Sigmoid colon (tissue), 6 donors: ENCODE measurements at regions not wholly inside any gene's neighbourhood (a gene's known extent, or its start where the extent isn't known, plus 50 kb on each side); places are given as distances from the start of the nearest gene placed in this dataset.

Source experiments
- DNase-seq: peaks from one replicate; pipeline ENCODE4 v3.0.0-alpha.2; 2019
- H3K27ac ChIP-seq, 4 donors: fragments of 200-600 bp; sonication (generic); one replicate each; pipeline ENCODE4 v1.5.1; 2016 to 2019; ENCODE audit warnings: mild to moderate bottlenecking in 1 of 4
- H3K27me3 ChIP-seq, 3 donors: fragments of 200-600 bp; sonication (generic); one replicate each; pipeline ENCODE4 v1.5.1; 2019; ENCODE audit warnings: mild to moderate bottlenecking in 1 of 3
- H3K36me3 ChIP-seq, 4 donors: fragments of 200-600 bp; sonication (generic); one replicate each; pipeline ENCODE4 v1.5.1; 2016 to 2019
- H3K4me1 ChIP-seq, 4 donors: fragments of 200-600 bp; sonication (generic); one replicate each; pipeline ENCODE4 v1.5.1; 2017 to 2019
- H3K4me3 ChIP-seq, 4 donors: fragments of 200-600 bp; sonication (generic); one replicate each; pipeline ENCODE4 v1.5.1; 2017 to 2019; ENCODE audit warnings: mild to moderate bottlenecking in 2 of 4, moderate library complexity in 1 of 4
- H3K9me3 ChIP-seq, 4 donors: fragments of 200-600 bp in 3 of 4; sonication (generic) in 3 of 4; one replicate each; pipeline versions ENCODE4 v1.5.1 to v1.6.1; 2013 to 2019
- EP300 ChIP-seq, 4 donors: sonication (generic); formaldehyde crosslinking; IDR thresholded peaks; one replicate each; pipeline ENCODE4 v1.6.1; 2017; ENCODE audit warnings: antibody characterized with exemption in 4 of 4
- POLR2A ChIP-seq, 2 donors: fragments of 450-650 bp; IDR thresholded peaks; one replicate each; pipeline ENCODE4 v1.6.1; 2016; ENCODE audit warnings: antibody characterized with exemption in 2 of 2, mild to moderate bottlenecking in 2 of 2, moderate library complexity in 2 of 2
- POLR2AphosphoS5 ChIP-seq, 4 donors: sonication (generic); formaldehyde crosslinking; IDR thresholded peaks; one replicate each; pipeline ENCODE4 v1.6.1; 2017; ENCODE audit warnings: antibody characterized with exemption in 4 of 4
- WGBS, 2 donors: extraction: QIAGEN DNeasy Blood & Tissue Kit; methylation state at CpG; one replicate each; pipeline ENCODE4 v1.1.7; 2013; 5-methylcytosine and 5-hydroxymethylcytosine counted together
- intact Hi-C: fragments of 100-400 bp; cut with DNase I; formaldehyde crosslinking; loops from one replicate; pipeline ENCODE4 v1.15.1; 2023
- TF ChIP-seq, protein P1 (sequence below), 4 experiments: fragments of 450-650 bp in 3 of 4; fragments of 200-600 bp in 1 of 4; IDR thresholded peaks; one replicate each; pipeline ENCODE4 v1.5.1; 2016 to 2019; ENCODE audit warnings: antibody characterized with exemption in 4 of 4, mild to moderate bottlenecking in 3 of 4, moderate library complexity in 2 of 4
- donor health status: healthy with polysubstance abuse.
- donor health status: healthy.

DNA sequence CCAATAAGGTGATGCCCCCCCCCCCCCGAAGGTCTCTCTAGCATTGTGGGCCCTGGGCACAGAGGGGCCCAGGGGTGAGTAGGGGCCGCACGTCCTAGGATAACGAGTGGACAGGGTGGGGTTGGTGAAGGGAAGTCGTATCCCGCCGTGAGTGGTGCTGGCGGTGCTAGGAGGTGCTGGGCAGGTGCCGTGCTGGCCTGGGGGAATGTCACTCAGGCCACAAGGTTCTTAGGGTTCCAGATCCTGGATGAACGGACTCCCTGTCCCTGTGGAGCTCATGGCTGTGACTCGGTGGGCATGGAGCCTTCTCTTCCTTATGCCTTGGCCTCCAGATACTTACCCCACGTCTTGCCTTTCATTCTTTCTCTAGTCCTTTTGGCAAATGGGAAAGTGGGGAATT is 157.4 kb upstream of the SOX1 start:
- DNase-seq: peak; percentile 35
- H3K9me3 ChIP-seq: no peaks in the 10 kb centered on the region
- TF ChIP-seq, protein P1, sequence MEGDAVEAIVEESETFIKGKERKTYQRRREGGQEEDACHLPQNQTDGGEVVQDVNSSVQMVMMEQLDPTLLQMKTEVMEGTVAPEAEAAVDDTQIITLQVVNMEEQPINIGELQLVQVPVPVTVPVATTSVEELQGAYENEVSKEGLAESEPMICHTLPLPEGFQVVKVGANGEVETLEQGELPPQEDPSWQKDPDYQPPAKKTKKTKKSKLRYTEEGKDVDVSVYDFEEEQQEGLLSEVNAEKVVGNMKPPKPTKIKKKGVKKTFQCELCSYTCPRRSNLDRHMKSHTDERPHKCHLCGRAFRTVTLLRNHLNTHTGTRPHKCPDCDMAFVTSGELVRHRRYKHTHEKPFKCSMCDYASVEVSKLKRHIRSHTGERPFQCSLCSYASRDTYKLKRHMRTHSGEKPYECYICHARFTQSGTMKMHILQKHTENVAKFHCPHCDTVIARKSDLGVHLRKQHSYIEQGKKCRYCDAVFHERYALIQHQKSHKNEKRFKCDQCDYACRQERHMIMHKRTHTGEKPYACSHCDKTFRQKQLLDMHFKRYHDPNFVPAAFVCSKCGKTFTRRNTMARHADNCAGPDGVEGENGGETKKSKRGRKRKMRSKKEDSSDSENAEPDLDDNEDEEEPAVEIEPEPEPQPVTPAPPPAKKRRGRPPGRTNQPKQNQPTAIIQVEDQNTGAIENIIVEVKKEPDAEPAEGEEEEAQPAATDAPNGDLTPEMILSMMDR (IDR thresholded peaks at IDR 0.05): no peak
- TF ChIP-seq POLR2A (IDR thresholded peaks at IDR 0.05) (no peak), POLR2AphosphoS5 (IDR thresholded peaks at IDR 0.05) (no peak), EP300 (IDR thresholded peaks at IDR 0.05) (no peak)
- intact Hi-C loops: no loop called here
- H3K27ac ChIP-seq: no peak overlapping the region
- no peaks in the 10 kb centered on the region for H3K4me1 ChIP-seq
- no peak overlapping the region for H3K4me3 ChIP-seq
- H3K27me3 ChIP-seq: peaks cover 0 to 7% (median 0%) of the 10 kb centered on the region in 3 donors
- H3K36me3 ChIP-seq: no peaks in the 10 kb centered on the region
- WGBS, 2 donors: 78 to 88% methylated on average over 12 of the region's 12 CpGs

DNA sequence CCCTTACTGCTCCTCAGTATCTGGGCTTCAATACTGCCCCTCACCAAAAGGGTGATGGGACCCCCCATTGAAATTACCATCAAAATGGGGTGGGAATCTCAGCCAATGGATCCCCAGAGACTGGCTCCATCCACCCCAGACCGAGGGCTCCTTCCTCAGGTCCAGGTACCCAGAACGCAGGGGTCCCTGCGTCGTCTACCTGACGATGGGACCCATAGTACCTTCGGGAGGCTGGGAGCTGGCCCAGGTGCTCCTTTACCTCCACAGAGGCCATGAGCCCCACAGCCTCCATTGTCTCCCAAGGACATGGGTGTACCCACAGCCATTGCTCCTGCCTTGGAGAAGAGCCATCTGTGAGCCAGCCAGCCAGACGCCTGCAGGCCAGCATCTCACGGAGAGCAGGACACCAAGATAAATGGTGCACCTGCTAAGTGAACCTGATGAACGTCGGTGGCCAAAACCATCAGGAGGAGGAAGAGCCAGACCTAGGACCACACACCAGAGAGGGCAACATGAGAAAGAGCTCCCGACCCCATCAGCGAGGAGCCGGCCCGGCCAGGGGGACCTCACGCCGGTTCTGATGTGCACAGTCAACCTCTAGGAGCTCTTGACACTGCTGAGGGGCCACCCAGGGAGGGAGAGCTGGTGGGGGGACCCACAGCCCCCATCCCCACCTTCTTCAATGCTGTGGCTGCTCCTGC is 156.8 kb upstream of the SOX1 start:
- H3K36me3 ChIP-seq: no peaks in the 10 kb centered on the region
- H3K27me3 ChIP-seq: peaks cover 0 to 7% (median 0%) of the 10 kb centered on the region in 3 donors
- TF ChIP-seq EP300 (IDR thresholded peaks at IDR 0.05): no peak
- H3K27ac ChIP-seq: no peak overlapping the region
- 87 to 89% methylated on average over 16 of the region's 16 CpGs for WGBS, 2 donors
- no peaks in the 10 kb centered on the region for H3K4me1 ChIP-seq
- intact Hi-C loops: no loop called here
- no peak overlapping the region for H3K4me3 ChIP-seq
- no peaks in the 10 kb centered on the region for H3K9me3 ChIP-seq
- peak; percentile 40 for DNase-seq

DNA sequence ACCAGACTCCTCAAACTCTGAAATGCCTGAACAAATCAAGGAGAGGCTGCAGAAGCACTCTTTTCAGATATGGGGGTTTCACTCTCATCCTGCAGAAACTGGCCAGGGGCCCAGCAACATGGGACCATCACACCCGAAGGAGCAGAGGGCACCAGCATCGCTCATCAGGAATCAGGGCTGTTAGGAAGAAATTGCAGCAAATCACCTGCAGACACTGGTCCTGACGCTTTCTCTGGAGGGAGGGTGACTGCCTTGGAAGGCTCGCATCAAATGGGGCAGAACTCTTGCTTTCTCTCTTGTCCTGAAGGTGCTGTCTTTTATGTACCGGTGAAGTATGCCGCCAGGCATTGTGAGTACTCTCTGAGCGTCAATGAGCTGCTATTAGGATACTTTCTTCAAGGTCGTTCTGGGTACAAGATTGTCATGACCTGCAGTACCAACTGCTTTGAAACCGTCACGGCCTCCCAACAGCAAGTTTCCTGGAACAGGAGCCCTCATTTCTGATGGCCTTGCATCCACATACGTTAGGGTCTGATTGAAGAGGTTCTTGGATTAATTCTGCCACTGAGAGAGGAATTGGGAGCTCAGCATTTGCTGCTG is 155.7 kb upstream of the SOX1 start:
- no peaks in the 10 kb centered on the region for H3K36me3 ChIP-seq
- intact Hi-C loops: no loop called here
- TF ChIP-seq EP300 (IDR thresholded peaks at IDR 0.05) (no peak), POLR2A (IDR thresholded peaks at IDR 0.05) (no peak), POLR2AphosphoS5 (IDR thresholded peaks at IDR 0.05) (no peak)
- TF ChIP-seq, protein P1 (IDR thresholded peaks at IDR 0.05): no peak
- peaks cover 0 to 7% (median 0%) of the 10 kb centered on the region in 3 donors for H3K27me3 ChIP-seq
- no peak overlapping the region for H3K27ac ChIP-seq
- peak; percentile 36 for DNase-seq
- WGBS, 2 donors: 69 to 88% methylated on average over 11 of the region's 11 CpGs
- H3K4me1 ChIP-seq: no peaks in the 10 kb centered on the region
- H3K4me3 ChIP-seq: no peak overlapping the region
- no peaks in the 10 kb centered on the region for H3K9me3 ChIP-seq

DNA sequence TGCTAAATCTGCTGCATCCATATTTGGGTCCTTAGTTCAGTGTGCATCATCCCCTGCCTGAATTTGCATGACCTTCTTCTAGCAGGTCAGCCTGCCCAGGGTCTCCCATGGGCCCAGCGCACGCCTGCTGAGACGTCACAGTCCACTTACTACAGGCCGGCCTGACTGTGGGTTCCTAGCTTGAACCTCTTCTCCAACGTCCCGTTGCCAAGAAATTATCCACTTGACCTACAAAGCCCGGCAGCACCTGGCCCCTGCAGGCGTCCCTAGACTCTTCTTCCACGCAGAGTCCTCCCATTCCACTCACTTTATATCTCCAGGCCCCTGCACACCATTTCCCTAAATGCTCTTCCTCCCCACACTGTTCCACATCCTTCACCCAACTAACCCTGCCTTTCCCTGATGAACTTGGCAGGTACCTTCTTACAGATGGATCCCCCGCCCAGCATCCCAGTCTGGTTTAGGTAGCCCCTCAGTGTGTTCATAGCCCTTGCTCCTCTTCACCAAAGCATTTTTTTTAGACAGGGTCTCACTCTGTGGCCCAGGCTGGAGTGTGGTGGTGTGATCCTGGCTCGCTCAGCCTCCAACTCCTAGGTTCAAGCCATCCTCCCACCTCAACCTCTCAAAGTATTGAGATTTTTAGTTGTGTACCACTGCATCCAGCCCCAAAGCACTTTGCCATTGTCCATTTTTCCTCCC is 155.0 kb upstream of the SOX1 start:
- intact Hi-C loops: no loop called here
- H3K4me1 ChIP-seq: no peaks in the 10 kb centered on the region
- TF ChIP-seq POLR2AphosphoS5 (IDR thresholded peaks at IDR 0.05): no peak
- TF ChIP-seq, protein P1 (IDR thresholded peaks at IDR 0.05): no peak
- no peak for TF ChIP-seq POLR2A (IDR thresholded peaks at IDR 0.05)
- TF ChIP-seq EP300 (IDR thresholded peaks at IDR 0.05): no peak
- H3K27ac ChIP-seq: no peak overlapping the region
- H3K9me3 ChIP-seq: no peaks in the 10 kb centered on the region
- peak; percentile 19 for DNase-seq
- no peak overlapping the region for H3K4me3 ChIP-seq
- WGBS, 2 donors: 88 to 90% methylated on average over 11 of the region's 11 CpGs
- H3K27me3 ChIP-seq: peaks cover 0 to 7% (median 0%) of the 10 kb centered on the region in 3 donors
- no peaks in the 10 kb centered on the region for H3K36me3 ChIP-seq

DNA sequence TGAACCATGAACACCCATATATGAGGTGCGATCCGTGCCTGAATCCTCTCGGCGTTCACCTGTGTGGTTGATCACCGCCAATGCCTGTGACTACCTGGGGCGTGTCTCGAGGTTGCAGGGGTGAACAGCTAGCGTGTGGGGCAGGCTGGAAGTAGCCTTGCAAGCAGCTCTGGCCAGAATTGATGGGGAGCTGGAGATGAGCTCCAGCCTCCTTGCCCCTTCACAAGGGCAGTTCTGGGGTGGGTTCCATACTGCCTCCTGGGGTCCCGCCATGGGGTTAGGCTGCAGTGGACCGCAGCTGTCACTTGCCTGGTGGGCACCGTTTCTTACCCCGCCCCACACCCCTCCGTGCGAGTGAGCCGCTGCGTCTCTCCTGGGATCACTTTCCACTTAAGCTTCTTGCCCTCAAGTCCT is 154.5 kb upstream of the SOX1 start:
- WGBS, 2 donors: 93 to 94% methylated on average over 16 of the region's 16 CpGs
- peak; percentile 27 for DNase-seq

More for the DNA sequence above, 154.5 kb upstream of the SOX1 start:
- H3K27ac ChIP-seq: no peak overlapping the region
- H3K4me3 ChIP-seq: no peak overlapping the region
- no peaks in the 10 kb centered on the region for H3K9me3 ChIP-seq
- no peaks in the 10 kb centered on the region for H3K4me1 ChIP-seq
- intact Hi-C loops: no loop called here
- TF ChIP-seq POLR2A (IDR thresholded peaks at IDR 0.05) (no peak), POLR2AphosphoS5 (IDR thresholded peaks at IDR 0.05) (no peak), EP300 (IDR thresholded peaks at IDR 0.05) (no peak)
- TF ChIP-seq, protein P1 (IDR thresholded peaks at IDR 0.05): no peak
- H3K36me3 ChIP-seq: no peaks in the 10 kb centered on the region
- peaks cover 0 to 12% (median 0%) of the 10 kb centered on the region in 3 donors for H3K27me3 ChIP-seq
